ENCODE measurements at regions not wholly inside any gene's neighbourhood (a gene's known extent, or its start where the extent isn't known, plus 50 kb on each side); places are given as distances from the start of the nearest gene placed in this dataset.

GRCh38 chr2:45145073-45145899 lies 136.0 kb upstream of the SIX2 start:
- DNase-seq (ENCODE audit: low read depth in 2 of 2), result no peak

- no peak for DNase-seq (ENCODE audit: low read depth in 2 of 2)
Measured at GRCh38 chr2:45141883-45142866, 132.9 kb upstream of the SIX2 start.

GRCh38 chr2:45140675-45141074 lies 131.4 kb upstream of the SIX2 start:
- DNase-seq (ENCODE audit: low read depth in 2 of 2), result no peak

GRCh38 chr2:45138904-45139303 lies 129.7 kb upstream of the SIX2 start:
- no peak for DNase-seq (ENCODE audit: low read depth in 2 of 2)

- DNase-seq (ENCODE audit: low read depth in 2 of 2), result no peak
Measured at GRCh38 chr2:45137966-45138695, 128.9 kb upstream of the SIX2 start.

- no peak for DNase-seq (ENCODE audit: low read depth in 2 of 2)
Measured at GRCh38 chr2:45134726-45135125, 125.5 kb upstream of the SIX2 start.

- no peak for DNase-seq (ENCODE audit: low read depth in 2 of 2)
Measured at GRCh38 chr2:45134014-45134413, 124.8 kb upstream of the SIX2 start.

GRCh38 chr2:45132551-45132950 lies 123.3 kb upstream of the SIX2 start:
- no peak for DNase-seq (ENCODE audit: low read depth in 2 of 2)

GRCh38 chr2:45131587-45131986 lies 122.3 kb upstream of the SIX2 start:
- no peak for DNase-seq (ENCODE audit: low read depth in 2 of 2)

GRCh38 chr2:45130736-45131135 lies 121.5 kb upstream of the SIX2 start:
- DNase-seq (ENCODE audit: low read depth in 2 of 2), result no peak

GRCh38 chr2:45128580-45128997 lies 119.3 kb upstream of the SIX2 start:
- no peak for DNase-seq (ENCODE audit: low read depth in 2 of 2)

- DNase-seq (ENCODE audit: low read depth in 2 of 2), result no peak
Measured at GRCh38 chr2:45127891-45128290, 118.6 kb upstream of the SIX2 start.

GRCh38 chr2:45127321-45127720 lies 118.1 kb upstream of the SIX2 start:
- no peak for DNase-seq (ENCODE audit: low read depth in 2 of 2)

- no peak for DNase-seq (ENCODE audit: low read depth in 2 of 2)
Measured at GRCh38 chr2:45125232-45125631, 116.0 kb upstream of the SIX2 start.

- no peak for DNase-seq (ENCODE audit: low read depth in 2 of 2)
Measured at GRCh38 chr2:45124456-45124855, 115.2 kb upstream of the SIX2 start.

- no peak for DNase-seq (ENCODE audit: low read depth in 2 of 2)
Measured at GRCh38 chr2:45123521-45124191, 114.4 kb upstream of the SIX2 start.

GRCh38 chr2:45123065-45123464 lies 113.8 kb upstream of the SIX2 start:
- DNase-seq (ENCODE audit: low read depth in 2 of 2), result no peak

GRCh38 chr2:45121236-45121927 lies 112.1 kb upstream of the SIX2 start:
- no peak for DNase-seq (ENCODE audit: low read depth in 2 of 2)

- no peak for DNase-seq (ENCODE audit: low read depth in 2 of 2)
Measured at GRCh38 chr2:45120546-45120945, 111.3 kb upstream of the SIX2 start.

- no peak for DNase-seq (ENCODE audit: low read depth in 2 of 2)
Measured at GRCh38 chr2:45119855-45120254, 110.6 kb upstream of the SIX2 start.

GRCh38 chr2:45119038-45119437 lies 109.8 kb upstream of the SIX2 start:
- no peak for DNase-seq (ENCODE audit: low read depth in 2 of 2)
